ENCODE measurements at regions not wholly inside any gene's neighbourhood (a gene's known extent, or its start where the extent isn't known, plus 50 kb on each side); places are given as distances from the start of the nearest gene placed in this dataset.
A peak's percentile ranks its signal among the peaks of the same experiment; 100 is the strongest.

- Histone ChIP-seq H3K36me3 (no peaks in the 10 kb centered on the region), H3K9me3 (peaks cover 0 to 3% (median 0%) of the 10 kb centered on the region in 4 donors), H3K4me1 (no peaks in the 10 kb centered on the region), H3K4me3 (no peak overlapping the region), H3K27ac (no peak overlapping the region), H3K27me3 (no peaks in the 10 kb centered on the region)
- TF ChIP-seq POLR2A (IDR thresholded peaks at IDR 0.05) (no peak), EP300 (IDR thresholded peaks at IDR 0.05) (no peak), CTCF (IDR thresholded peaks at IDR 0.05) (no peak)
- no peak for DNase-seq (ENCODE audit: low spot score in 2 of 2)
- WGBS, 2 donors, result 61 to 83% methylated on average over 1 of the region's 1 CpG
Measured at GRCh38 chr6:71181565-71181964, 107.0 kb upstream of the OGFRL1 start.

- Histone ChIP-seq H3K27ac (no peak overlapping the region), H3K27me3 (no peaks in the 10 kb centered on the region), H3K9me3 (peaks cover 0 to 3% (median 0%) of the 10 kb centered on the region in 4 donors), H3K4me3 (no peak overlapping the region), H3K4me1 (peaks cover 0 to 3% (median 0%) of the 10 kb centered on the region in 4 donors), H3K36me3 (no peaks in the 10 kb centered on the region)
- WGBS, 2 donors, result 77 to 81% methylated on average over 3 of the region's 3 CpGs
- no peak for DNase-seq (ENCODE audit: low spot score in 2 of 2)
- no peak for TF ChIP-seq EP300 (IDR thresholded peaks at IDR 0.05)
- no peak for TF ChIP-seq POLR2A (IDR thresholded peaks at IDR 0.05)
- TF ChIP-seq CTCF (IDR thresholded peaks at IDR 0.05), result no peak
Measured at GRCh38 chr6:71187141-71187540, 101.5 kb upstream of the OGFRL1 start.

- no peak overlapping the region for H3K4me3 ChIP-seq
- WGBS, 2 donors, result 5 to 14% methylated on average over 3 of the region's 3 CpGs
- no peaks in the 10 kb centered on the region for H3K9me3 ChIP-seq
- peaks cover 0 to 3% (median 0%) of the 10 kb centered on the region in 4 donors for H3K4me1 ChIP-seq
- TF ChIP-seq POLR2A (IDR thresholded peaks at IDR 0.05), result no peak
- TF ChIP-seq CTCF (IDR thresholded peaks at IDR 0.05), result peak; percentile 22 to 54 (median 35)
- no peak overlapping the region for H3K27ac ChIP-seq
- no peaks in the 10 kb centered on the region for H3K36me3 ChIP-seq
- DNase-seq (ENCODE audit: low spot score in 2 of 2), result no peak
- H3K27me3 ChIP-seq, result no peaks in the 10 kb centered on the region
Measured at GRCh38 chr6:71190809-71191208, 97.8 kb upstream of the OGFRL1 start.

GRCh38 chr6:71194724-71195123, 93.9 kb upstream of the OGFRL1 start:
- Histone ChIP-seq H3K27me3 (no peaks in the 10 kb centered on the region), H3K4me1 (peaks cover 0 to 5% (median 2%) of the 10 kb centered on the region in 4 donors), H3K36me3 (no peaks in the 10 kb centered on the region), H3K4me3 (no peak overlapping the region), H3K9me3 (no peaks in the 10 kb centered on the region), H3K27ac (no peak overlapping the region)
- no peak for DNase-seq (ENCODE audit: low spot score in 2 of 2)
- no peak for TF ChIP-seq EP300 (IDR thresholded peaks at IDR 0.05)
- no peak for TF ChIP-seq CTCF (IDR thresholded peaks at IDR 0.05)
- no peak for TF ChIP-seq POLR2A (IDR thresholded peaks at IDR 0.05)
- WGBS, 2 donors, result 35 to 48% methylated on average over 1 of the region's 1 CpG

GRCh38 chr6:71197267-71197666, 91.3 kb upstream of the OGFRL1 start:
- Histone ChIP-seq H3K27me3 (no peaks in the 10 kb centered on the region), H3K27ac (no peak overlapping the region), H3K9me3 (no peaks in the 10 kb centered on the region), H3K4me1 (peaks cover 0 to 5% (median 0%) of the 10 kb centered on the region in 4 donors), H3K36me3 (no peaks in the 10 kb centered on the region), H3K4me3 (no peak overlapping the region)
- no peak for DNase-seq (ENCODE audit: low spot score in 2 of 2)
- WGBS, 2 donors, result 83 to 87% methylated on average over 7 of the region's 7 CpGs
- no peak for TF ChIP-seq POLR2A (IDR thresholded peaks at IDR 0.05)
- no peak for TF ChIP-seq EP300 (IDR thresholded peaks at IDR 0.05)
- TF ChIP-seq CTCF (IDR thresholded peaks at IDR 0.05), result no peak

All from tibial nerve (tissue), 4 donors.